ENCODE measurements at regions not wholly inside any gene's neighbourhood (a gene's known extent, or its start where the extent isn't known, plus 50 kb on each side); places are given as distances from the start of the nearest gene placed in this dataset.

- TF ChIP-seq, protein P1, sequence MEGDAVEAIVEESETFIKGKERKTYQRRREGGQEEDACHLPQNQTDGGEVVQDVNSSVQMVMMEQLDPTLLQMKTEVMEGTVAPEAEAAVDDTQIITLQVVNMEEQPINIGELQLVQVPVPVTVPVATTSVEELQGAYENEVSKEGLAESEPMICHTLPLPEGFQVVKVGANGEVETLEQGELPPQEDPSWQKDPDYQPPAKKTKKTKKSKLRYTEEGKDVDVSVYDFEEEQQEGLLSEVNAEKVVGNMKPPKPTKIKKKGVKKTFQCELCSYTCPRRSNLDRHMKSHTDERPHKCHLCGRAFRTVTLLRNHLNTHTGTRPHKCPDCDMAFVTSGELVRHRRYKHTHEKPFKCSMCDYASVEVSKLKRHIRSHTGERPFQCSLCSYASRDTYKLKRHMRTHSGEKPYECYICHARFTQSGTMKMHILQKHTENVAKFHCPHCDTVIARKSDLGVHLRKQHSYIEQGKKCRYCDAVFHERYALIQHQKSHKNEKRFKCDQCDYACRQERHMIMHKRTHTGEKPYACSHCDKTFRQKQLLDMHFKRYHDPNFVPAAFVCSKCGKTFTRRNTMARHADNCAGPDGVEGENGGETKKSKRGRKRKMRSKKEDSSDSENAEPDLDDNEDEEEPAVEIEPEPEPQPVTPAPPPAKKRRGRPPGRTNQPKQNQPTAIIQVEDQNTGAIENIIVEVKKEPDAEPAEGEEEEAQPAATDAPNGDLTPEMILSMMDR (IDR thresholded peaks at IDR 0.05): no peak
- no peak for TF ChIP-seq POLR2A (IDR thresholded peaks at IDR 0.05)
Observed at GRCh38 chr1:87572891-87573290, 244.2 kb downstream of the LMO4 start.
